A172 (cell line): ENCODE measurements at regions not wholly inside any gene's neighbourhood (a gene's known extent, or its start where the extent isn't known, plus 50 kb on each side); places are given as distances from the start of the nearest gene placed in this dataset.
"Not testable (repeated sequence)": the region's sequence is repeated elsewhere in the genome, so short reads cannot be mapped to it uniquely, and the experiment has no call there.

Source experiments
- DNase-seq: peaks from one replicate; pipeline ENCODE4 v3.0.0-alpha.2; 2015; ENCODE audit warnings: low spot score

- DNase-seq: no peak
These were observed 274.4 kb downstream of the LRIG3 start for GRCh38 chr12:58645946-58646345.

- DNase-seq: no peak
These were observed 272.8 kb downstream of the LRIG3 start for GRCh38 chr12:58647495-58647894.

DNA sequence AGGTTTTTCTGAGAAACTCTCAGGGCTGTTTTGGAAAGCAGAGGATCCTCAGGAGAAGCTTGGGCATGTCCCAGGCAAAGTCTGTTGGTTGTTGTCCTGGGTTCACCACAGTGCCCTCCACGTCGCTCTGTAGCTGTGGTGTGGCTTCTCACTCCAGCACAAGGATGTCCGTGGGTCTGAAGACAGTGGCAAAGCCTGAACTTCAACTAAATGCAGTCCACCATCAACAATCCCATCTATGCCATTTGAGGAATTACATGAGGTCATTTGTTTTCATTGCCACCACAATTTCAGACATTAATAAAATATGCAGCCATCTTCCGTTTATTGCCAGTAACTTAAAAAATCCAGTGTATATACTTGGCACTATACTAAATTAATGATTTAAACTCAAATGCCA, 272.1 kb downstream of the LRIG3 start:
- DNase-seq: no peak

DNA sequence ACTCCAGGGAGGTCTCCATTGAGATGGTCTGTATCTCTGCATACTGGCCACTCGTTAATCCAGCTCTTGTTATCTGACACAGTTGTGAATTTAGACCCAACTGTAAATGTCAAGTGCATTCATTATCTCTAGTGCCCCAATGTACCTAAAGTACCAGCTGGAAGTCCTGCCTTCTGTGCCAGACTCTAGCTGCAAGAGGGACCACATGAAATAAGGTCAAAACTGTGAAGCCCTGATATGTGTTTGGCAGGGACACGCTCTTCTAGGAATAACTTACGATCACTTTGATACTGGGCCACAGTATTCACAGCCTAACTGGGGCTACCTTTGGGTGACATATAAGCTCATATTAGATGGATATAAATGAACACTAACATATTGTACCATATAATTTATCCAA, 268.5 kb downstream of the LRIG3 start:
- DNase-seq: no peak

DNA sequence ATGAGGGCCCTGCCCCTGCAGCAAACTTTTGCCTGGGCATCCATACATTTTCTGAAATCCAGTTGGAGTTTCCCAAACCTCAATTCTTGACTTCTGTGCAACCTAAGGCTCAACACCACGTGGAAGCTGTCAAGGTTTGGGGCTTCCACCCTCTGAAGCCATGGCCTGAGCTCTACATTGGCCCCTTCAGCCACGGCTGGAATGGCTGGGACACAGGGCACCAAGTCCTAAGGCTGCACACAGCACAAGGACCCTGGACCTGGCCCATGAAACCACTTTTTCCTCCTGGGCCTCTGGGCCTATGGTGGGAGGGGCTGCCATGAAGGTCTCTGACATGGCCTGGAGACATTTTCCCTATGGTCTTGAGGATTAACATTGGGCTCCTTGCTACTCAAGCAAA, 266.3 kb downstream of the LRIG3 start:
- DNase-seq: no peak

- DNase-seq: no peak
These were observed 264.9 kb downstream of the LRIG3 start for GRCh38 chr12:58655375-58655774.

- no peak for DNase-seq
These were observed 263.9 kb downstream of the LRIG3 start for GRCh38 chr12:58656254-58657009.

GRCh38 chr12:58657190-58657589, 263.1 kb downstream of the LRIG3 start:
- DNase-seq: no peak

- DNase-seq: no peak
These were observed 254.9 kb downstream of the LRIG3 start for GRCh38 chr12:58665375-58665774.

GRCh38 chr12:58668233-58668632, 252.1 kb downstream of the LRIG3 start:
- no peak for DNase-seq

DNA sequence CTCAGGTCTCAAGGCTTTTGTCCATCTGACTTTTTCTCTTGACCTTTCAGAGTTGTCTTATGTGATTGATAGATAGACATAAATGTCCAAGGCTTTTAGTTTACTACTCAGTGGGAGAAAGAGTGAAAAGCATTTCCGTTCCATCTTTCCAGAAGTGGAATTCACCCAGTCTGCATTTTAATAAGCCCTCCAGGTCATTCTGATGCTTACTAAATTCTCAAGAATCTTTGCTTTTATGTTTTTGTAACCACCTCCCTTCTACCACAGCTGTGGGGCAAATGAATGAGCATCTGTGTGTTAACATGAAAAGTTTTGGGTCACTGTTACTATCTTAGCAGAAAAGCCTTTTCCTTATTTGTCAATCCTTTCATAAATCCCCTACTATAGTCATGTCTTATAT, 251.4 kb downstream of the LRIG3 start:
- DNase-seq: peak; percentile 15

- DNase-seq: no peak
These were observed 249.7 kb downstream of the LRIG3 start for GRCh38 chr12:58670623-58671022.

- DNase-seq: no peak
These were observed 249.1 kb downstream of the LRIG3 start for GRCh38 chr12:58671196-58671595.

DNA sequence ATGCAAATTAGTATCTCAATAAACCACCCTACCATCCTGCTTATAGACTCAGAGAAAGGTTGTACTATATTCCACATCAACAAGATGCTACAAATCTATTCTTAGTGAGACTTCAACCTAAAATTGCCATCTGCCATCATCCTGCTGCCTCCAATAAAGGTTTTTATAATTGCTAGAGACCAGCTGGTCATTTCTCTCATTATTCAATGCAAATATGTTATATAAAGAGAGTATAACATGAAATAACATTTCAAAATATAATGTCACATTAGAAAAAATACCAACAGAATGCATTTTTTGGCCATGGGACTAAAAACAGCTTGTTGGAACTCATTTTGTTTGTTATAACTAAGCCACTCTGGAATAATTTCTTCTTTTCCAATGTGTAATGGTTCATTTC, 247.3 kb downstream of the LRIG3 start:
- DNase-seq: no peak

- not testable (repeated sequence) for DNase-seq
These were observed 242.5 kb downstream of the LRIG3 start for GRCh38 chr12:58677833-58678232.

GRCh38 chr12:58678753-58679152, 241.6 kb downstream of the LRIG3 start:
- DNase-seq: no peak

DNA sequence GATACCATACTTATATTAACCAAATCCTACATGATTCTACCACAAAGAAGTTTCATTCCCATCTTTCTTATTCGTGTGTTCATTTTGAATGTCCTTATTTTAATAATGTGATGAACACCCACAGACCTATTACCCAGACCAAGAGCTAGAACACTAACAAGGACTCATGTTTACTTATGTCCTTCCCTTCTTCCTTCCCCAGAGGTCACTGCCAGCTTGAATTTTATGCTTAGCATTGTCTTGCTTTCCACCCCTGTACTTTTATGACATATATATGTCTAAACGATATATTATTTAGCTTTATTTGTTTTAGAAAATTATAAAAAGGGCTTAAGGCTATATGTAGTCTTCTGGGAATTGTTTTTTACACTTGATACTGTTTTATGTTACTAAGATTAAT, 238.6 kb downstream of the LRIG3 start:
- no peak for DNase-seq

GRCh38 chr12:58695263-58695662, 225.0 kb downstream of the LRIG3 start:
- no peak for DNase-seq

GRCh38 chr12:58701536-58701935, 218.8 kb downstream of the LRIG3 start:
- no peak for DNase-seq

DNA sequence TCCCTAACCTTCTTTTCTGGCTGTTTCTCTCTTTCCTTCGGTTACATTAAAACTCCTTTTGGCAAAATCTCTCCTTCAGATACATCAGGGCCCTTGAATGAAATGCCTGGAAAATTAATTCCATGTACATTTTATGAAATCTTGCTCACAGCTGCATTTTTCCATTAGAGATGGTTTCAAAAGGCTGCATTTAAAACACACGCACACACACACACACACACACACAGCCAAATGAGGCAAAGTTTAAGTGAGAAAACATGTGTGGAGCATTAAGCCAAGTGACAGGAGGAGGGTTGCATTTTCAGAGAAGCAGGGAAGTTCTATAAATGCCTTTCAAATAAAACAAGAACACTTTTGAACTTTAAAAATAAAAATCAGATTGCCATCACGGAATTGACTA, 216.4 kb downstream of the LRIG3 start:
- DNase-seq: no peak

DNA sequence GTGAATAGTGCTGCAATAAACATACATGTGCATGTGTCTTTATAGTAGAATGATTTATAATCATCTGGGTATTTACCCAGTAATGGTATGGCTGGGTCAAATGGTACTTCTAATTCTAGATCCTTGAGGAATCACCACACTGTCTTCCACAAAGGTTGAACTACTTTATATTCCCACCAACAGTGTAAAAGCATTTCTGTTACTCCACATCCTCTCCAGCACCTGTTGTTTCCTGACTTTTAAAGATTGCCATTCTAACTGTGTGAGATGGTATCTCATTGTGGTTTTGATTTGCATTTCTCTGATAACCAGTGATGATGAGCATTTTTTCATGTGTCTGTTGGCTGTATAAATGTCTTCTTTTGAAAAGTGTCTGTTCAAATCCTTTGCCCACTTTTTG, 215.5 kb downstream of the LRIG3 start:
- not testable (repeated sequence) for DNase-seq

- no peak for DNase-seq
These were observed 209.4 kb downstream of the LRIG3 start for GRCh38 chr12:58710901-58711300.

DNA sequence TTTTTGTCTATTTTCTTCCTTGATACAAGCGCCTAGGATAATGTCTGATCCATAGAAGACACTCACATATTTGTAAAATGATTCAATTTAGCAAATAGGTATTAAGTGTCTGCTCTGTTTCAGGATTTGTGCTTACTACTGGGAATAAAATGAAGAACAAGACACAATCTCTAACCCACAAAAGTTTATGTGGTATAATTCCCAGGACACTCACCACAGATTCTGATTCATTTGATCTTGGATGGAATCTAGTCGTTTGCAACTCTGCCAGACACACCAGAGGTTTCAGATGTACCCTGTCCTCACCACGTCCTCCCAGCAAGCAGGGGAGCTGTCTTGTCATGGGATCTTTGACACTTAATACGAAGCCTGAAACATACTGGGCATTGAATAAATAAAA, 208.3 kb downstream of the LRIG3 start:
- DNase-seq: no peak

DNA sequence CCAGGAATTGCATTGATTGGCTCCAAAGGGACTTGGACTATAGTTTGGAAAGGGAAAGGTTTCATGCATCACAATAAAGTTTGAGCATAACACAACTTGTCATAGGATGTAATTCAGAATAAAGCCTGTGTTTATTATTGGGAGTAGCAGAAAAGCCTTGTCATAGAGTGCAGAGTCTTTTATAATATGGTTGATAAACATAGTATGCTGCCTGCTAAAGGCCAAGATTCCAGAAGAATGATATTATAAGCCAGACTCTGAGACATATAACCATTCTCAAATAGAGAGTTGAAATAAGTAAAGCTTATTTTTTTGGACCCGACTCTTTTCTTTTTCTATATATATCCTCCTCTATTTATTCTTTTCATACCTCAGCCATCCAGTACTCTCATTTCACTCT, 207.3 kb downstream of the LRIG3 start:
- no peak for DNase-seq
